OCI-LY1 (cell line): ENCODE measurements at regions not wholly inside any gene's neighbourhood (a gene's known extent, or its start where the extent isn't known, plus 50 kb on each side); places are given as distances from the start of the nearest gene placed in this dataset.

ENCODE experiments used
- H2AFZ ChIP-seq: fragments of 200-600 bp; sonication (generic), shearing (Covaris generic); 2 replicates; pipeline ENCODE4 v1.6.0; 2014; ENCODE audit warnings: antibody characterized with exemption, mild to moderate bottlenecking, low read length
- H3F3A ChIP-seq: fragments of 200-600 bp; sonication (generic), shearing (Covaris generic); 2 replicates; pipeline ENCODE4 v1.6.0; 2014; ENCODE audit warnings: mild to moderate bottlenecking, antibody characterized with exemption, low read length, moderate library complexity; ENCODE audit not compliant: insufficient read depth
- H3K27ac ChIP-seq: fragments of 200-600 bp; sonication (generic); 2 replicates; pipeline ENCODE4 v1.5.1; 2014; ENCODE audit warnings: low read length, mixed run types, mild to moderate bottlenecking, low read depth; ENCODE audit not compliant: poor library complexity, severe bottlenecking
- H3K27me3 ChIP-seq: fragments of 200-600 bp; sonication (generic); 2 replicates; pipeline ENCODE4 v1.6.0; 2014; ENCODE audit warnings: antibody characterized with exemption, mild to moderate bottlenecking, low read length, moderate library complexity; ENCODE audit not compliant: insufficient read depth
- H3K36me3 ChIP-seq: fragments of 200-600 bp; sonication (generic); 2 replicates; pipeline ENCODE4 v1.6.1; 2014; ENCODE audit warnings: mild to moderate bottlenecking, antibody characterized with exemption, low read length, moderate library complexity, mixed read lengths; ENCODE audit not compliant: insufficient read depth
- H3K4me1 ChIP-seq: fragments of 200-600 bp; sonication (generic); 2 replicates; pipeline ENCODE4 v1.5.1; 2014; ENCODE audit warnings: mild to moderate bottlenecking, low read length, moderate library complexity; ENCODE audit not compliant: insufficient read depth, severe bottlenecking
- H3K4me2 ChIP-seq: fragments of 200-600 bp; sonication (generic), shearing (Covaris generic); 2 replicates; pipeline ENCODE4 v1.6.1; 2014; ENCODE audit warnings: low read length
- H3K4me3 ChIP-seq: fragments of 200-600 bp; sonication (generic); 2 replicates; pipeline ENCODE4 v1.5.1; 2014; ENCODE audit warnings: low read length, low read depth, mild to moderate bottlenecking, mixed read lengths; ENCODE audit not compliant: poor library complexity, severe bottlenecking
- H3K79me2 ChIP-seq: fragments of 200-600 bp; shearing (Covaris generic); 2 replicates; pipeline ENCODE4 v1.6.1; 2016; ENCODE audit warnings: mixed run types, low read length, mixed read lengths; ENCODE audit not compliant: insufficient read depth
- H3K9ac ChIP-seq: fragments of 200-600 bp; sonication (generic), shearing (Covaris generic); 2 replicates; pipeline ENCODE4 v1.6.1; 2014; ENCODE audit warnings: mild to moderate bottlenecking, low read length, mixed read lengths
- H3K9me2 ChIP-seq: fragments of 200-600 bp; sonication (generic), shearing (Covaris generic); 2 replicates; pipeline ENCODE4 v1.6.1; 2014; ENCODE audit warnings: low read depth, mild to moderate bottlenecking, low read length, mixed read lengths
- H3K9me3 ChIP-seq: fragments of 200-600 bp; shearing (Covaris generic); 2 replicates; pipeline ENCODE4 v1.6.1; 2014; ENCODE audit warnings: low read length, mixed read lengths
- H4K20me1 ChIP-seq: fragments of 200-600 bp; sonication (generic), shearing (Covaris generic); 2 replicates; pipeline ENCODE4 v1.6.0; 2016; ENCODE audit warnings: mild to moderate bottlenecking, low read length; ENCODE audit not compliant: insufficient read depth
- EZH2 ChIP-seq: fragments of 200-600 bp; sonication (generic), shearing (Covaris generic); IDR thresholded peaks from 2 replicates; pipeline ENCODE4 v1.8.0; 2017; ENCODE audit warnings: borderline replicate concordance, mixed run types, mild to moderate bottlenecking, antibody characterized with exemption, low read length, moderate library complexity, mixed read lengths
- TF ChIP-seq, protein P1 (sequence below): fragments of 200-600 bp; sonication (generic), shearing (Covaris generic); IDR thresholded peaks from 2 replicates; pipeline ENCODE4 v1.5.1; 2017; ENCODE audit warnings: mild to moderate bottlenecking, antibody characterized with exemption, low read length, moderate library complexity, mixed read lengths

DNA sequence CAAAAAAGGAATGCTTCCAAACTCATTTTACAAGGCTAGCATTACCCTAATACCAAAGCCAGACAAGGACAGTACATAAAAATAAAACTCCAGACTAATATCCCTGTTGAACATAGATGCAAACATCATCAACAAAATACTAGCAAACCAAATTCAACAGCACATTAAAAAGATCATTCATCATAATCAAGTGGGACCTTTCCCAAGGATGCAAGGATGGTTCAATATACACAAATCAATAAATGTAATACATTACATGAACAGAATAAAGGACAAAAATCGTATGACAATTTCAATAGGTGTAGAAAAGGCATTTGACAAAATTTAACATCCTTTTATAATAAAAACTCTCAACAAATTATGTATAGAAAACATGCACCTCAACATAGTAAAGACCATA, 66.6 kb upstream of the CNR1 start:
- Histone ChIP-seq H3K9ac (no peak overlapping the region), H3F3A (no peaks in the 10 kb centered on the region), H3K36me3 (no peaks in the 10 kb centered on the region), H3K4me2 (no peak overlapping the region), H2AFZ (no peak overlapping the region), H3K27ac (no peak overlapping the region), H4K20me1 (no peaks in the 10 kb centered on the region), H3K4me1 (peaks cover 13% of the 10 kb centered on the region), H3K4me3 (no peak overlapping the region), H3K79me2 (no peaks in the 10 kb centered on the region), H3K9me3 (peaks cover 27% of the 10 kb centered on the region), H3K9me2 (no peaks in the 10 kb centered on the region), H3K27me3 (no peaks in the 10 kb centered on the region)
- no peak for TF ChIP-seq EZH2
- TF ChIP-seq, protein P1, sequence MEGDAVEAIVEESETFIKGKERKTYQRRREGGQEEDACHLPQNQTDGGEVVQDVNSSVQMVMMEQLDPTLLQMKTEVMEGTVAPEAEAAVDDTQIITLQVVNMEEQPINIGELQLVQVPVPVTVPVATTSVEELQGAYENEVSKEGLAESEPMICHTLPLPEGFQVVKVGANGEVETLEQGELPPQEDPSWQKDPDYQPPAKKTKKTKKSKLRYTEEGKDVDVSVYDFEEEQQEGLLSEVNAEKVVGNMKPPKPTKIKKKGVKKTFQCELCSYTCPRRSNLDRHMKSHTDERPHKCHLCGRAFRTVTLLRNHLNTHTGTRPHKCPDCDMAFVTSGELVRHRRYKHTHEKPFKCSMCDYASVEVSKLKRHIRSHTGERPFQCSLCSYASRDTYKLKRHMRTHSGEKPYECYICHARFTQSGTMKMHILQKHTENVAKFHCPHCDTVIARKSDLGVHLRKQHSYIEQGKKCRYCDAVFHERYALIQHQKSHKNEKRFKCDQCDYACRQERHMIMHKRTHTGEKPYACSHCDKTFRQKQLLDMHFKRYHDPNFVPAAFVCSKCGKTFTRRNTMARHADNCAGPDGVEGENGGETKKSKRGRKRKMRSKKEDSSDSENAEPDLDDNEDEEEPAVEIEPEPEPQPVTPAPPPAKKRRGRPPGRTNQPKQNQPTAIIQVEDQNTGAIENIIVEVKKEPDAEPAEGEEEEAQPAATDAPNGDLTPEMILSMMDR = no peak

DNA sequence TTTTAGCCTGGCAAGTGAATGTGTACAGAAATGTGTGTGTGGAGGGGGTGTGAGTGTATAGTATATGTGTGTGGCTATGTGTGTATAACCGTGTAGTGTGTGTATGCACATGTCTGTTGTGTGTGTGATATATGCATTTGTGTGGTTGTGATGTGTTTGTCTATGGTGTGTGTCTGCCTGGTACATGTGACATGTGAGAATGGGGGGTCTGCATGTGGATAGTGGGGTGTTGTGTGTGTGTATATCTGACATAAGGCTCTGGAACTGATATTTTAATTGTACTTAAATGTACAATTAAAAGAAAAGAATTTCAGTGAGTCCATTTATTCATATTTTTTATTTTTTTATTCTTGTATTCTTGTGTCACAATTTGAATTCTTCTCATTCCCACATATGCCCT, 57.2 kb upstream of the CNR1 start:
- TF ChIP-seq EZH2 = no peak
- TF ChIP-seq, protein P1 = no peak
- Histone ChIP-seq H3K79me2 (no peaks in the 10 kb centered on the region), H3K4me3 (no peak overlapping the region), H3K9me3 (no peaks in the 10 kb centered on the region; the same call in 1 of the 2 replicates), H3K36me3 (no peaks in the 10 kb centered on the region), H2AFZ (no peak overlapping the region), H3K9ac (no peak overlapping the region), H3K27ac (no peak overlapping the region), H3K4me1 (no peaks in the 10 kb centered on the region), H3K27me3 (no peaks in the 10 kb centered on the region), H3F3A (no peaks in the 10 kb centered on the region), H4K20me1 (no peaks in the 10 kb centered on the region), H3K4me2 (no peak overlapping the region), H3K9me2 (no peaks in the 10 kb centered on the region)

DNA sequence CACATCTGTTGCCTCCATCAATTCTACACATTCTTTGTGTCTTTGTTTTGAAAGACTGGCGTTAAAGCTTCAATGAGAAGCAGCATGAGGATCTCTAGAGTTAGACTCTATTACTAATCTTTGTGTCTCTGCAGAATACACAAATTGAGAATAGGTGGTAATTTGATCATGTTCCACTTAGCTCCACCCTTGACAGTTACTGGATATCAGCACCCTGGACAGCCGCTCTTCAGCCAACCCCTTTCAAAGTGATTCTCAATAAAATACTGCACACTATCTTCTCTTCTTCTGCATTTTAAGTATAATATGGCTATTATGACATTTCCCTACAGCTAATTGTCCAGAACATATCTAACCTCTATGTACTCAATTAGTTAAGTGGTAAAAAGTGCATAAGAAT, 54.3 kb upstream of the CNR1 start:
- no peak overlapping the region for H2AFZ ChIP-seq
- TF ChIP-seq EZH2 = no peak
- TF ChIP-seq, protein P1 = no peak
- H3K9me2 ChIP-seq = no peaks in the 10 kb centered on the region
- no peak overlapping the region for H3K4me2 ChIP-seq
- H3K27ac ChIP-seq = no peak overlapping the region
- no peak overlapping the region for H3K4me3 ChIP-seq
- H3F3A ChIP-seq = no peaks in the 10 kb centered on the region
- H3K36me3 ChIP-seq = no peaks in the 10 kb centered on the region
- H3K27me3 ChIP-seq = no peaks in the 10 kb centered on the region
- no peaks in the 10 kb centered on the region for H4K20me1 ChIP-seq
- H3K9ac ChIP-seq = no peak overlapping the region
- no peaks in the 10 kb centered on the region for H3K79me2 ChIP-seq
- H3K9me3 ChIP-seq = no peaks in the 10 kb centered on the region; the same call in 1 of the 2 replicates
- no peaks in the 10 kb centered on the region for H3K4me1 ChIP-seq
